Prostate gland (tissue), 2 donors: ENCODE measurements at regions not wholly inside any gene's neighbourhood (a gene's known extent, or its start where the extent isn't known, plus 50 kb on each side); places are given as distances from the start of the nearest gene placed in this dataset.

Experiments used
- DNase-seq: peaks from one replicate; pipeline ENCODE4 v3.0.0-alpha.2; 2019; ENCODE audit warnings: low spot score
- H3K27ac ChIP-seq, 2 donors: fragments of 200-600 bp; sonication (generic); 2 replicates each; pipeline ENCODE4 v1.5.1; 2017 to 2019
- H3K27me3 ChIP-seq: fragments of 200-600 bp; sonication (generic); replicated peaks from 2 replicates; pipeline ENCODE4 v1.5.1; 2019; ENCODE audit not compliant: insufficient read depth
- H3K36me3 ChIP-seq, 2 donors: fragments of 200-600 bp; sonication (generic); 1 replicate in 1 of 2; 2 replicates in 1 of 2; pipeline versions ENCODE4 v1.5.1 to v1.8.1; 2017 to 2019
- H3K4me1 ChIP-seq: fragments of 200-600 bp; sonication (generic); replicated peaks from 2 replicates; pipeline ENCODE4 v1.5.1; 2019
- H3K4me3 ChIP-seq, 2 donors: fragments of 200-600 bp; sonication (generic); 2 replicates each; pipeline ENCODE4 v1.5.1; 2017 to 2019
- H3K9me3 ChIP-seq: fragments of 200-600 bp; sonication (generic); 2 replicates; pipeline ENCODE4 v1.5.1; 2017
- POLR2A ChIP-seq: fragments of 450-650 bp; IDR thresholded peaks from one replicate; pipeline ENCODE4 v1.6.1; 2016; ENCODE audit warnings: antibody characterized with exemption, mild to moderate bottlenecking
- POLR2AphosphoS5 ChIP-seq: sonication (generic); formaldehyde crosslinking; IDR thresholded peaks from one replicate; pipeline ENCODE4 v1.6.1; 2017; ENCODE audit warnings: antibody characterized with exemption
- WGBS: methylation state at CpG from one replicate; pipeline ENCODE4 v1.1.5; 2018; 5-methylcytosine and 5-hydroxymethylcytosine counted together
- intact Hi-C: fragments of 100-400 bp; cut with DNase I; formaldehyde crosslinking; loops from one replicate; pipeline ENCODE4 v1.14.2; 2022
- TF ChIP-seq, protein P1 (sequence below), 4 experiments: fragments of 200-600 bp in 2 of 4; fragments of 450-650 bp in 2 of 4; sonication (generic) in 2 of 4; IDR thresholded peaks; 1 replicate in 3 of 4; 2 replicates in 1 of 4; pipeline ENCODE4 v1.5.1; 2016 to 2019; ENCODE audit warnings: antibody characterized with exemption in 4 of 4, mild to moderate bottlenecking in 2 of 4, moderate library complexity in 2 of 4

DNA sequence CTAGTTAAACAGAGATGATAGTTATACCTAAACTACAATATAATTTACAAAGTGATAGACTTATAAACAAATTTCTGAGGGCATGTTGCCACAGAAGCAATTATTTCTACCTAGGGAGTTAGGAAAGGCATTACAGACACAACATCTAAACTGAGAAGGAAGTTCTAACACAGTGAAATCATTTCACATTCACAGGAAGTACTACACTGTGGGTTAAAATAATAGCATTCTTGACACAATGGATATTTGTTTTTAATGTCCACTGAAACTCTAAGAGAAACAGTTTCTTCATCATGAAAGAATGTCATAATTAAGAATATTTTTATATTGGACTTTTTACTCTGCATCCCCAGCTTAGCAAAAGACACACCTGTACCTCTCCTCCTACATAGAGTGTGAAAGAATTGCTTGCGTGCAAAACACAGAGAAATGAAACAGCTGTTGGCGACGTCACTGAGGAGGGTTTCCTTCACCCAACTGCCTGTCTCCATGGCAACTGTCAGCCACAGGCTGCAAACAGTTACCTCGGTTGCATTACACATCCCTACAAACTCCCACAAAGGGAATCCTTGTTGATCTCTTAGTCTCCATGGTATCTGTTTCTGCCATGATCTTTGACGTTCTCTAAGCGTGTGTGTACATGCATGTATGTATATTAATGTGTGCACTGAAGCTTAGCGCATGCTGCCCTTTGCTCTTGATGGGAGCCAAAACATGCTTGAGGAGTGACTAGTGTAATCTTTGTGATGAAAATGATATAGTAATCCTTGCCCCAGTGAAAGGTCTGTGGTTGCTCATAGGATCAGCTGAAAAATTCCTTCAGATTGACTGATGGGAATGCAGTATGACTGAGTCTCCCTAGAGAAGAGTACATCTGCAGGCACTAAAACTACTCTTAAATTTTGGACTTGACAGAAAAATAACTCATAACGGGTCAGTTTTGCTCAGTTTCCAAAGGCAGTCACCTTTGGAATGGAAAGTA is 168.5 kb downstream of the ACTL7B start:
- H3K4me1 ChIP-seq = no peaks in the 10 kb centered on the region
- TF ChIP-seq, protein P1, sequence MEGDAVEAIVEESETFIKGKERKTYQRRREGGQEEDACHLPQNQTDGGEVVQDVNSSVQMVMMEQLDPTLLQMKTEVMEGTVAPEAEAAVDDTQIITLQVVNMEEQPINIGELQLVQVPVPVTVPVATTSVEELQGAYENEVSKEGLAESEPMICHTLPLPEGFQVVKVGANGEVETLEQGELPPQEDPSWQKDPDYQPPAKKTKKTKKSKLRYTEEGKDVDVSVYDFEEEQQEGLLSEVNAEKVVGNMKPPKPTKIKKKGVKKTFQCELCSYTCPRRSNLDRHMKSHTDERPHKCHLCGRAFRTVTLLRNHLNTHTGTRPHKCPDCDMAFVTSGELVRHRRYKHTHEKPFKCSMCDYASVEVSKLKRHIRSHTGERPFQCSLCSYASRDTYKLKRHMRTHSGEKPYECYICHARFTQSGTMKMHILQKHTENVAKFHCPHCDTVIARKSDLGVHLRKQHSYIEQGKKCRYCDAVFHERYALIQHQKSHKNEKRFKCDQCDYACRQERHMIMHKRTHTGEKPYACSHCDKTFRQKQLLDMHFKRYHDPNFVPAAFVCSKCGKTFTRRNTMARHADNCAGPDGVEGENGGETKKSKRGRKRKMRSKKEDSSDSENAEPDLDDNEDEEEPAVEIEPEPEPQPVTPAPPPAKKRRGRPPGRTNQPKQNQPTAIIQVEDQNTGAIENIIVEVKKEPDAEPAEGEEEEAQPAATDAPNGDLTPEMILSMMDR (IDR thresholded peaks at IDR 0.05) = no peak
- no peak for TF ChIP-seq POLR2AphosphoS5
- no peak for TF ChIP-seq POLR2A
- no peak overlapping the region for H3K27ac ChIP-seq
- intact Hi-C loops = no loop called here
- WGBS = 79% methylated on average over 8 of the region's 8 CpGs
- no peaks in the 10 kb centered on the region for H3K9me3 ChIP-seq
- H3K4me3 ChIP-seq = no peak overlapping the region
- no peaks in the 10 kb centered on the region for H3K27me3 ChIP-seq
- no peak for DNase-seq
- H3K36me3 ChIP-seq = no peaks in the 10 kb centered on the region

- H3K36me3 ChIP-seq = no peaks in the 10 kb centered on the region
- DNase-seq = no peak
- H3K9me3 ChIP-seq = no peaks in the 10 kb centered on the region
- intact Hi-C loops = no loop called here
- no peak overlapping the region for H3K27ac ChIP-seq
- WGBS = 91% methylated on average over 4 of the region's 4 CpGs
- H3K27me3 ChIP-seq = no peaks in the 10 kb centered on the region
- H3K4me1 ChIP-seq = no peaks in the 10 kb centered on the region
- TF ChIP-seq POLR2AphosphoS5 (no peak), POLR2A (no peak)
- TF ChIP-seq, protein P1 (IDR thresholded peaks at IDR 0.05) = no peak
- H3K4me3 ChIP-seq = no peak overlapping the region
These were observed 171.3 kb downstream of the ACTL7B start for GRCh38 chr9:108684288-108685025.

DNA sequence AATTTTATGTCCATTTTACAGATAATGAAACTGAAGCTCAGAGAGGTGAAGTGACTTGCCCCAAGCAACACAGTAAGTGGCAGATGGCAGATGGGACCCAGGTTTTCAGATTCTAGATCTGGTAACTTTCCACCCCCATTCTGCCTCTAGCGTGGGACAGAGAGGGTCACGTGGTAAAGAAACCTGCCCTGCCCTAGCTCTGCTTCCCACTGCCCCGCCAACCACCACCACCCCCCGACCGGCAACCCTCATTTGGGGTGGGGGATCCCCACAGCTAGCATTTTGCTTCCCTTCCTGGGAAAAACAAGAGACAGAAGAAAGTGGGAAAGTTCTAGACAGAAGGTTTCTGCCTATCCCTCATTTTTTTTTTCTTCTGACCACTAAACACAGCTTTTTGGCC is 172.5 kb downstream of the ACTL7B start:
- intact Hi-C loops = no loop called here
- Histone ChIP-seq H3K36me3 (no peaks in the 10 kb centered on the region), H3K9me3 (no peaks in the 10 kb centered on the region), H3K4me3 (no peak overlapping the region), H3K4me1 (no peaks in the 10 kb centered on the region), H3K27ac (no peak overlapping the region), H3K27me3 (no peaks in the 10 kb centered on the region)
- WGBS = 94% methylated on average over 5 of the region's 5 CpGs
- no peak for DNase-seq
- no peak for TF ChIP-seq POLR2AphosphoS5
- TF ChIP-seq, protein P1 (IDR thresholded peaks at IDR 0.05) = no peak
- TF ChIP-seq POLR2A = no peak

DNA sequence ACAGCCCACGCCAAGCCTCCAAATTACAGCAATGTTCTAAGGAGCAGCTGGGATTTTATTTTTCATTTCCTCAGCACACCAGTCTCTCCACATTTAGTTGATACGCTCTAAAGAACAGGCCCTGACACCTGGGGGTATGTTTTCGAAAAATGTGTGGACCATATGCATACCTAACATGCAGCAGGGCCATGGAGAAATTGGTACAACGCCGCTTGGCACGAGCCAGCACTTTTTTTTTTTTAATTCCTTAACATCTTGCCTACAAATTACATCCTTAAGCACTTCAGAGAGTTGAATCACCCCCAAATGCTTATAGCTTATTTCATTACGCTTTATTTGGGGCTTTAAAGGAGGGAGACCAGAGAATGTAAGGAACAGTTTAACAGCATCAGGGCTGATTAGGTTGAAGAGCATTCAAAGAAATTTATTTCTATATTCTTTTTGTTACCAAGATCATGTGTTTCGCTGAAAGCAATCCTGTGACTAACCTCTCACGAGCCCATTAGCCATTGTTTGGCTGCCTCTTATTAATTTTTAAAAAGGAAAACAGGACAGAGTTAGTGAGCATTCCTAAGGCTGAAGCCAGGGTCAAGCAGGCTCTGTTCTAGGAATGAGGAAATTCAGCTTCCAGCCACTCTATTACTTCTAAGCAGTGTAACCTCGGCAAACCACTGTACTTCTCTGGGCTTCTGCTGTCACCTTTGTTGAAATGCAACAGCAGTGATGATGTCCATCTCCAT is 173.8 kb downstream of the ACTL7B start:
- Histone ChIP-seq H3K4me3 (no peak overlapping the region), H3K9me3 (no peaks in the 10 kb centered on the region), H3K4me1 (no peaks in the 10 kb centered on the region), H3K27ac (no peak overlapping the region), H3K27me3 (no peaks in the 10 kb centered on the region), H3K36me3 (no peaks in the 10 kb centered on the region)
- intact Hi-C loops = no loop called here
- TF ChIP-seq, protein P1 (IDR thresholded peaks at IDR 0.05) = no peak
- TF ChIP-seq POLR2A = no peak
- no peak for TF ChIP-seq POLR2AphosphoS5
- DNase-seq = no peak
- WGBS = 86% methylated on average over 10 of the region's 10 CpGs
